Kidney (tissue), 13 donors: ENCODE measurements at regions not wholly inside any gene's neighbourhood (a gene's known extent, or its start where the extent isn't known, plus 50 kb on each side); places are given as distances from the start of the nearest gene placed in this dataset.

Experiments
- DNase-seq, 5 donors: peaks; one replicate each; pipeline ENCODE4 v3.0.0-alpha.2; 2013 to 2020
- FAIRE-seq: peaks from 2 replicates; lab custom pipeline; 2012; peaks lifted over from hg19 to GRCh38; lab: Jason Lieb, UNC
- H3K27ac ChIP-seq, 2 donors: one replicate each; pipeline ENCODE4 v1.7.0; 2013; ENCODE audit warnings: low read depth in 2 of 2, low read length in 2 of 2, inconsistent platforms in 1 of 2
- H3K27me3 ChIP-seq: one replicate; pipeline ENCODE4 v1.7.1; 2013; ENCODE audit warnings: low read length, inconsistent platforms; ENCODE audit not compliant: control insufficient read depth, insufficient read depth
- H3K36me3 ChIP-seq, 3 donors: one replicate each; pipeline versions ENCODE4 v1.7.0 to v1.7.1; 2013; ENCODE audit warnings: low read length in 3 of 3, control low read depth in 1 of 3, inconsistent platforms in 1 of 3; ENCODE audit not compliant: insufficient read depth in 3 of 3, control insufficient read depth in 2 of 3
- H3K4me1 ChIP-seq, 3 donors: one replicate each; pipeline versions ENCODE4 v1.7.0 to v1.7.1; 2013; ENCODE audit warnings: low read length in 3 of 3, inconsistent platforms in 1 of 3, low read depth in 1 of 3; ENCODE audit not compliant: control insufficient read depth in 2 of 3, insufficient read depth in 2 of 3
- H3K4me3 ChIP-seq, 3 donors: one replicate each; pipeline versions ENCODE4 v1.7.0 to v1.8.1; 2013; ENCODE audit warnings: low read length in 3 of 3, control low read depth in 1 of 3, inconsistent platforms in 1 of 3
- H3K9ac ChIP-seq, 3 donors: one replicate each; pipeline versions ENCODE4 v1.7.0 to v1.7.1; 2013; ENCODE audit warnings: low read length in 3 of 3, control low read depth in 1 of 3, inconsistent platforms in 1 of 3
- H3K9me3 ChIP-seq, 3 donors: one replicate each; pipeline versions ENCODE4 v1.7.0 to v1.7.1; 2013; ENCODE audit warnings: low read length in 3 of 3, control low read depth in 1 of 3, inconsistent platforms in 1 of 3; ENCODE audit not compliant: control insufficient read depth in 2 of 3, insufficient read depth in 1 of 3
- intact Hi-C: fragments of 100-400 bp; cut with DNase I; formaldehyde crosslinking; loops from one replicate; pipeline ENCODE4 v1.11.1; 2022
- TF ChIP-seq, protein P1 (sequence below): IDR thresholded peaks from 3 replicates; pipeline ENCODE4 v1.5.1; 2012; ENCODE audit warnings: mild to moderate bottlenecking, moderate library complexity, borderline replicate concordance; ENCODE audit not compliant: insufficient read depth; ENCODE audit errors: extremely low read depth
- donor health status: control.
- donor health status: control.
- donor health status: control.
- donor health status: control.
- donor health status: control.
- donor health status: DM: yes; HTN: yes; CAD: no.
- donor health status: Normal renal cell carcinoma (clear cell type).

DNA sequence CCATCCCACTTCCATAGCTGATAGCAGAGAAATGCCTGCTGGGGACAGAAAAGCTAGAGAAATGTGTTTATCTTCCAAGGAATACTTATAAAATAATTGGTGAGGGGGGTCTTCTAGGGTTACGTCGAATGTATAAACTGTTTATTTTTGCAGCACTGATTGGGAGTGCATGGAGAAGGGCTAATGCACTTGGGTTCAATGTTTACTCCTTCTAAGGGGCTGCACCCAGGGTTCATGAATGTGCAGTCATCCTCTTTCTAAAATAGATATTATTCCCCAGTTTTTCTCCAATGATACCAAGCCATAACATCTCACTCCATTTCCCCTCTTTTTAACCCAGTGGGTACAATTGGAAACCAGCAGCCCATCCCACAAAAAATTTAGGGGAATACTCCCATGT, 336.9 kb downstream of the ETS1 start:
- no peak for FAIRE-seq
- intact Hi-C loops, result no loop called here

DNA sequence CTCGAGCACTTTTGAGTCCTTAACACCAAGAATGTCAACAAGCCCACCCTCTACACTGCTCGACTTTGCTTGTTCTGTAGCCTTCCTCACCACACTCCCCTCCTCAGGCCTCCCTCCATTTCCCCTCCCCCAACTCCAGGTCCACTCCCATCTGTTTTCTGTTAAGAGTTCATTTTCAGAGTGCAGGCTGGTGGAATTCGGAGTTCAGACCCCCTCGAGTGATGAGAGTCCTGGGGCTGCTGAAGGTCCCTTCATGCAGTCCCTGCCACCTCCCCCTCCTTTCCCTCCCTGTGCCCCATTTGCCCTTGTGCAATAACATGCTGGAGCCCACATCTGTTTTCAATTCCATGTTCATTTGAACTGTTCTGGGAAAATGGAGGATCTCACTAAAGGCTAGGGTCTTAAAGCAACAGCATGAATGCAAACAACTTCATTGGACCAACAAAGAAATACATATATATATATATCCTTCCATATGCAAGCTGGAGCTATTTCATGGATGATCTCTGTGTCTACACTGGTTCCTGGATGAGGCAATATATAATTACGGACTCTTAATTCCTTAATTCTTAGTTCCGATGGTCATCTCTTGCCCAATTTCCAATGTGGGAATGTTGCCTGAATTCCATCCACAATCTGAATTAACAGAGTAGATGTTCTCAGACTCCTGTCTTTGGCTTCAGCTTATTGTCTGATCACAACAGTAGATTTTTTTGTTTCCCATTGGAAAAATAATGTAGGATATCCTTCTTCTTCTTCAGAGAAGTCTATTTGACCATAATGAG, 340.4 kb downstream of the ETS1 start:
- TF ChIP-seq, protein P1, sequence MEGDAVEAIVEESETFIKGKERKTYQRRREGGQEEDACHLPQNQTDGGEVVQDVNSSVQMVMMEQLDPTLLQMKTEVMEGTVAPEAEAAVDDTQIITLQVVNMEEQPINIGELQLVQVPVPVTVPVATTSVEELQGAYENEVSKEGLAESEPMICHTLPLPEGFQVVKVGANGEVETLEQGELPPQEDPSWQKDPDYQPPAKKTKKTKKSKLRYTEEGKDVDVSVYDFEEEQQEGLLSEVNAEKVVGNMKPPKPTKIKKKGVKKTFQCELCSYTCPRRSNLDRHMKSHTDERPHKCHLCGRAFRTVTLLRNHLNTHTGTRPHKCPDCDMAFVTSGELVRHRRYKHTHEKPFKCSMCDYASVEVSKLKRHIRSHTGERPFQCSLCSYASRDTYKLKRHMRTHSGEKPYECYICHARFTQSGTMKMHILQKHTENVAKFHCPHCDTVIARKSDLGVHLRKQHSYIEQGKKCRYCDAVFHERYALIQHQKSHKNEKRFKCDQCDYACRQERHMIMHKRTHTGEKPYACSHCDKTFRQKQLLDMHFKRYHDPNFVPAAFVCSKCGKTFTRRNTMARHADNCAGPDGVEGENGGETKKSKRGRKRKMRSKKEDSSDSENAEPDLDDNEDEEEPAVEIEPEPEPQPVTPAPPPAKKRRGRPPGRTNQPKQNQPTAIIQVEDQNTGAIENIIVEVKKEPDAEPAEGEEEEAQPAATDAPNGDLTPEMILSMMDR, result no peak
- DNase-seq, result peak in 3 of 5 donors; percentile 42 to 74 (median 56)

More for the DNA sequence above, 336.9 kb downstream of the ETS1 start:
- H3K36me3 ChIP-seq, result no peaks in the 10 kb centered on the region
- DNase-seq, result no peak
- peaks cover 0 to 2% (median 0%) of the 10 kb centered on the region in 3 donors for H3K4me1 ChIP-seq
- no peak overlapping the region for H3K27ac ChIP-seq
- TF ChIP-seq, protein P1, result no peak
- H3K9me3 ChIP-seq, result no peaks in the 10 kb centered on the region
- H3K9ac ChIP-seq, result no peak overlapping the region
- no peak overlapping the region for H3K4me3 ChIP-seq
- no peaks in the 10 kb centered on the region for H3K27me3 ChIP-seq

DNA sequence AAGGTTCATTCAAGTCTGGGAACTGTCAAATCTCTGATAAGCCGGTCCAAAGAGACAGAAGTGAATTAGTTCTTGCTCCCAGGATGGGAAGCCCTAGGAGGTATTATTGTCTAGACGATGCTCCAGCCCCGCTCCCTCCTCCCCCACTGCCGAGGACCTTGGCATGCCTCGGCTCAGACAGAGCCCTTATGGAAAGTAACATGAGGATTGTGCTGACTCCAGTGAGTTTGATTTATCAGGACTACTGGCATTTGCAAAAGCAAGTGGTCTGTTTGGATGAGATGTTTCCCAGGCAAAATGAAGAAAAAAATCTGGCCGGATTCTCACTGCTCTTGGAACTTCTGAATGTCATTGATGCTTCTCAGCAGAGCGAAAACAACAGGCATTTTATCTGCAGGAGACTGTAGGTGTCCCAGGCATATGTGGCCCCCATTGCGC, 341.0 kb downstream of the ETS1 start:
- Histone ChIP-seq H3K36me3 (no peaks in the 10 kb centered on the region), H3K27me3 (no peaks in the 10 kb centered on the region), H3K9ac (no peak overlapping the region), H3K4me1 (peaks cover 0 to 2% (median 0%) of the 10 kb centered on the region in 3 donors), H3K27ac (no peak overlapping the region), H3K9me3 (no peaks in the 10 kb centered on the region), H3K4me3 (no peak overlapping the region)
- FAIRE-seq (no peak), DNase-seq (peak in 4 of 5 donors; percentile 58 to 87 (median 76))
- intact Hi-C loops, result no loop called here
- TF ChIP-seq, protein P1, result no peak

More for the DNA sequence above, 340.4 kb downstream of the ETS1 start:
- intact Hi-C loops, result no loop called here
- Histone ChIP-seq H3K9me3 (no peaks in the 10 kb centered on the region), H3K36me3 (no peaks in the 10 kb centered on the region), H3K27ac (no peak overlapping the region), H3K4me1 (peaks cover 0 to 2% (median 0%) of the 10 kb centered on the region in 3 donors), H3K9ac (no peak overlapping the region), H3K27me3 (no peaks in the 10 kb centered on the region), H3K4me3 (no peak overlapping the region)
- no peak for FAIRE-seq
